ENCODE measurements at regions not wholly inside any gene's neighbourhood (a gene's known extent, or its start where the extent isn't known, plus 50 kb on each side); places are given as distances from the start of the nearest gene placed in this dataset.
"Not testable (repeated sequence)": the region's sequence is repeated elsewhere in the genome, so short reads cannot be mapped to it uniquely, and the experiment has no call there.

DNA sequence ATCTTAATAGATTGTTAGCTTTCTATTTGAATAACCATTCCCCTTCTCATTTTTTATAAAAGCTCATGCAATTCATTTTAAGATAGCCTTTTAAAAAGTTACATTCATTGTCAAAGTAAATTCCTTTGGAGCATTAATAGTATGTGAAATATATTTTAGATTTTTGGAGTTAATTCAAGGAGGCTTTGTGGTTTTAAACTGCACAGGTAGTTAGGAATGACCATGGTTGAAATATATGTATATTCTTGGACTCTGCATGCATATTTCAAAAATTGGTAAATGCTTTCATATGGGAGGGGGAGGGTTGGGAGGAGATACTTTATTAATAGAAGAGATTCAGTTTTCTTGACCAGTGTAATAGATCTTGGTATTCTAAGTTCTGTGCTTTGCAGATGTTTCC lies 244.4 kb upstream of the C2CD4B start:
- no peak for TF ChIP-seq ZNF274 (IDR thresholded peaks at IDR 0.05; ENCODE audit: low read depth, low read length)
- no peak overlapping the region for H3K4me3 ChIP-seq (ENCODE audit: low read length)

DNA sequence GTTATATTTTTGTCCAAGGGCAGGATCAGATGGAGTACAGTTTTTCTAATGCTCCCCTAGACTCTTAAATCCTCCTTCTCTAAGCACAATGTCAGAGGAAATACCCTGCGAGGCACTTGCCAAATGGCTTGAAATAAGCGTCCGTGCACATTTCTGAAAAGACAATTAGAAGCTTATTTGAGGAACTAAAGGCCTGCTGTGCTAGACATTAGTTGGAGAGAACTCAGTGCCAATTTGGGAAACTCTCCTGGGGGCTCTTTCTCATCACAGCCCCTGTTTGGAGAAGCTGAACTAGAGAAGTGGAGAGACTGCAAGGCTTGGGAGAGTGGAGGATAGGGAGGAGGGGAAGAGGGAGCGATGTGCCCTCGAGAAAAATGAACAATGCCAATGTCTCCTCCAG lies 247.6 kb upstream of the C2CD4B start:
- no peak overlapping the region for H3K4me3 ChIP-seq (ENCODE audit: low read length)
- no peak for TF ChIP-seq ZNF274 (IDR thresholded peaks at IDR 0.05; ENCODE audit: low read depth, low read length)

DNA sequence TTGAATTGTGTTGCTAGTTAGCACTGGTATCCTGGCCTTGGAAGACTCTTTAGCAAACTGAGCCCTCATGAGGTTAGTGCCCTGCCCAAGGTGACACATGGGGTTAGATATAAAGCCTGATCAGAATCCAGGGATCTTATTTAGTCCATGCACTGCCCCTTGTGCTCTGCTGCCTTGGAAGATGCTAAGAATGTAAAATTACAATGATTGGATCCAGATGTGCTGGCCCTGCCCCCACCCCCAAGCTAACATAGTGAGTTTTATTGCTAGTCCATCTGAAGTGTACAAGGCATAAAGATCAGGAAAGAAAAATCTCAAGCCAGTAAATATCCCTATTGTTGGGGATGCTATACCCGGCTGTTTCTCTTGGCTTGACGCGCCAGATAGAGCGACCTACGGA lies 248.1 kb upstream of the C2CD4B start:
- no peak overlapping the region for H3K4me3 ChIP-seq (ENCODE audit: low read length)
- TF ChIP-seq ZNF274 (IDR thresholded peaks at IDR 0.05; ENCODE audit: low read depth, low read length), result no peak

DNA sequence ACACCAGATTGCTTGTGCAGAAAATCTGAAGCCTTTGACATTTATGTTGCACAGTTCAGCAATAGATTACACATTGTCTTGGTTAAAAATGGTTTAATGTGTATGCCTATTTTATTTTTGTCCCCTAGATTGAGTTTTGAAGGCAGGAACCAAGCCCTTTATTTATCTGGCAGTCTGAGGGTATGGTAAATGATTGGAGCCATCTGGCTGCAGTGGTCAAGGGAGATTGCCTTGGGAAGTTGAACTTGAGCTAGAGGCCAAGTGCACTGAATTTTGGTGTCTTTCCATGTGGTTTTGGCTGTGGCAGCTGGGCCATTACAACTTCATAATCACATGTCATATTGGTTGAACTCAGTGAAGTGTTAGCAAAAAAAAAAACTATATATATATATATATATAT lies 248.7 kb upstream of the C2CD4B start:
- H3K4me3 ChIP-seq (ENCODE audit: low read length), result no peak overlapping the region
- TF ChIP-seq ZNF274 (IDR thresholded peaks at IDR 0.05; ENCODE audit: low read depth, low read length), result no peak

DNA sequence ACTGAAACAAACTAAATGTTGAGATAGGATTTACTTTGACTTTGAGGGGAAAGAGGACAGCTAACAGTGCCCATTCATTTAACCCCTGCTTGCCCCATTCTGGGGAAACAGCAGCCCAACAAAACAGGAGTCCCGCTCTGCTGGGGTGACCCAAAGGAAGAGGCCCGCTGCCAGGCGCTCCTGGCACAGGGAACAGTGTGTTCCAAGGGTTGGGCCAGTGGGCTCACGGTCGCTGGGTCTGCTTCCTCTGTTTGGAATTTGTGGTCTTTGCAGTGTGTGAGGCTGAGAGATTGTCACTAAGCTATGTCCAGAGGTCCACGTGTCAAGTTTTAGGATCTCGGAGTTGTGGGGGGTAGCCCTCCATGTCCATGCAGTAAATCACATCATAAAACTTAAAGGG lies 250.4 kb upstream of the C2CD4B start:
- no peak for TF ChIP-seq ZNF274 (IDR thresholded peaks at IDR 0.05; ENCODE audit: low read depth, low read length)
- no peak overlapping the region for H3K4me3 ChIP-seq (ENCODE audit: low read length)

DNA sequence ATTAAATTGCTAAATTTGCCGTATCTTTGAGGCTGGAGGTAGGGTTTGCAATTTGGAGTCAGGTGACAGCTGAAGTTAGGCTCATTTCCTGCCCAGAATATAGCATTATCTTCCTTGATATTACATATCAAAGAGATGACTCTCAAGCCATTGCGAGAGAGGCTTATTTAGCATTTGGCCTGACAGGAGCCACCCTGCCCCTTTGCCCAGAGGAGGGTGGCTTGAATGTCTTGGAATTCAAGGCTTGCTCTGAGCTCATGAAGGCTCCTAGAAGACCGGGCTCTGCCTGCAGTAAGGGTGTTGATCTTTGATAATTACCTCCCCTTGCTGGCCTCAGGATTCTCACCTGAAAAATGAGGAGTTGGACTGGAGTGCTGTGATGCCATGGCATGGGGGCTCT lies 251.4 kb upstream of the C2CD4B start:
- TF ChIP-seq ZNF274 (IDR thresholded peaks at IDR 0.05; ENCODE audit: low read depth, low read length), result no peak
- no peak overlapping the region for H3K4me3 ChIP-seq (ENCODE audit: low read length)

DNA sequence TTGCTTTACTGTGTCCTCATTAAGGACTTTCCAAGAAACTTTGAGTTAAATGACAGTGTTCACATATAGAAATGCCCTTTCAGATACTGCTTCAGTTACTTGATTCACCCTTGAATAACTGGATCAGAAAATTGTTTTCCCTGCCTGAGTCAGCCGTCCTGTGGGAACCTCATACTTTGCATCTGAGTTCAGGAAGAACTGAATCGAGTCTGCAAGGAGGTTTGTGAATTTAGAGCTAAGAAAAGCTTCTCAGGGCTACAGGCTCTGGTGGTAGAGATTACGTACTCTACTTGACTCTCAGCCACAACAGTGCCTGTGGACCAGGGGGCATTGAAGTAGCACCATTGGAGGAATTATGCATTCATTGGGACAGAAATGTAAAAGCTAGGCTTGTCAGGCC lies 252.4 kb upstream of the C2CD4B start:
- no peak for TF ChIP-seq ZNF274 (IDR thresholded peaks at IDR 0.05; ENCODE audit: low read depth, low read length)

DNA sequence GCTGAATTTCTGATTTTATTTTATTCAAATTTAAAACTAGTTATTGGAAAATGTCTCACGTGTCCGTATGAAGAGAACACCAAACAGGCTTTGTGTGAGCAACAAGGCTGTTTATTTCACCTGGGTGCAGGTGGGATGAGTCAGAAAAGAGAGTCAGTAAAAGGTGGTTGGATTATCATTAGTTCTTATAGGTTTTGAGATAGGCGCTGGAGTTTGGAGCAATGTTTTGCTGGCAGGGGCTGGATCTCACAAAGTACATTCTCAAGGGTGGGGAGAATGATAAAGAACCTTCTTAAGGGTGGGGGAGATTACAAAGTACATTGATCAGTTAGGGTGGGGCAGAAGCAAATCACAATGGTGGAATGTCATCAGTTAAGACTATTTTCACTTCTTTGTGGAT lies 253.4 kb upstream of the C2CD4B start:
- H3K4me3 ChIP-seq (ENCODE audit: low read length), result not testable (repeated sequence)

More for the DNA sequence above, 252.4 kb upstream of the C2CD4B start:
- no peak overlapping the region for H3K4me3 ChIP-seq (ENCODE audit: low read length)

DNA sequence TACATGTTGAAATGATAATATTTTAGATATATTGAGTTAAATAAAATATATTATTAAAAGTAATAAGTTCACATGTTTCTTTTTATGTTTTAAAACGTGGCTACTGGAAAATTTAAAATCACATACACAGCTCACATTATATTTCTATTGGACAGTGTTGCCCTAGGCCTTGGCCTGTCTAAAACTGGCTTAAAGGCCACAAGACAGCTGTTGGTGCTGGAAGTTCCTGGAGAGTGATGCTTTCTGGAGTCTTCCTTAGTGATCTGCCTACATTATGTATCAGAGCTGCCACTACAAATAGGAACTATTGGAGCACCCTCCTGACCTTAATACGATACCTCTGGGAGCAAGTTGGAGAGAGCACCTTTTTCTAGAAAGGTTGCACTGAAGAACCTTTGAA lies 254.1 kb upstream of the C2CD4B start:
- TF ChIP-seq ZNF274 (IDR thresholded peaks at IDR 0.05; ENCODE audit: low read depth, low read length), result no peak

DNA sequence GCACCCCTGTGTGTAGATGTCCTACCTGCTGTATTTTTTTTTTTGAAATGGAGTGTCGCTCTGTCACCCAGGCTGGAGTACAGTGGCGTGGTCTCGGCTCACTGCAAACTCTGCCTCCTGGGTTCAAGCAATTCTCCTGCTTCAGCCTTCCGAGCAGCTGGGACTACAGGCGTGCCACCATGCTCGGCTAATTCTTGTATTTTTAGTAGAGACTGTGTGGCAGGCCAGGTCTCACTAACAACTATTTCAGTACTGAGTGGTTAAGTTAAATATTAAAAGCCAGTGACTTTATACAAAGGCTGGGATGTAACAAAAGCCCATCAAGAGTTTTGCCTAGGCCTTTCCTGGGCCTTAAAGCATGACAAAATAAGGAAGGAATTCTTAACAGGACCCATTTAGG lies 255.3 kb upstream of the C2CD4B start:
- not testable (repeated sequence) for H3K4me3 ChIP-seq (ENCODE audit: low read length)

More for the DNA sequence above, 254.1 kb upstream of the C2CD4B start:
- no peak overlapping the region for H3K4me3 ChIP-seq (ENCODE audit: low read length)

DNA sequence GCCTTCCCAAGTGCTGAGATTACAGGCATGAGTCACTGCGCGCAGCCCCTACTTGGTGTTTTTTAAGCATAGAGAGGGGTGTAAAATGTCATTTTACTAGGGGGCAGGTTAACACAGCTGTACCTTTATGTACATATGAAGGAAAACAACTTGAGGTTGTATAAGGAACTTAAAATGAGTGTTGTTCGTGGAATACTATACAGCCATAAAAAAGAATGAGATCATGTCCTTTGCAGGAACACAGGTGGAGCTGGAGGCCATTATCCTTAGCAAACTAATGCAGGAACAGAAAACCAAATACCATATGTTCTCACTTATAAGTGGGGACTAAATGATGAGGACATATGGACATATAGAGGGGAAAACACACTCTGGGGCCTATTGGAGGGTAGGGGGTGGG lies 256.2 kb upstream of the C2CD4B start:
- no peak overlapping the region for H3K4me3 ChIP-seq (ENCODE audit: low read length)
- TF ChIP-seq ZNF274 (IDR thresholded peaks at IDR 0.05; ENCODE audit: low read depth, low read length), result no peak

DNA sequence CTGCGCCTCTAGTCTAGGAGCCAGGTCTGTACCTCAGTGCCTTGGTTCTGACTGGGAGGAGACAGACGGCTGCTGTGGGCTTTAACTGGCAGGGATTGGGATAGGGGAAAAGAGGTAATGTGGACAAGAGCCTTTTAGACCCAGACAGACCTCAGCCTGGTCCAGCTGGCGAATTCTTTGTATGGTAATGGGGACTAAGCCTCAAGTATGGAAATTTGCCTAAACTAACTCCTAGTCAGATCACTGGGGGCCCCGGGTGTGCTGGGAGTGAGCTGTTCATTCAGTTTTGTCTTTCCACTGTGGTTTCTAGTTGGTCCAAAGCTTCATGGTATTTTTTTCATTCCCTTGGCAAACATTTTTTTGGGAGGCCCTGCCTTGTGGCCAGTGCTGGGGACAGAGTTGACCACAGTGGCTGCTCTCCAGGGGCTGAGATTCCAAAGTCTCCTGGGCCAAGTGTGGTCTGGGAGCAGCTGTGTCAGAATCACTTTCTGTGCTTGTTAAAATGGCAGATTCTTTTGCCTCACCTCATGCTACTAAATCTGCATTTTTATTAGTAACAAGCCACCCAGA lies 261.4 kb upstream of the C2CD4B start:
- TF ChIP-seq ZNF274 (IDR thresholded peaks at IDR 0.05; ENCODE audit: low read depth, low read length), result no peak

DNA sequence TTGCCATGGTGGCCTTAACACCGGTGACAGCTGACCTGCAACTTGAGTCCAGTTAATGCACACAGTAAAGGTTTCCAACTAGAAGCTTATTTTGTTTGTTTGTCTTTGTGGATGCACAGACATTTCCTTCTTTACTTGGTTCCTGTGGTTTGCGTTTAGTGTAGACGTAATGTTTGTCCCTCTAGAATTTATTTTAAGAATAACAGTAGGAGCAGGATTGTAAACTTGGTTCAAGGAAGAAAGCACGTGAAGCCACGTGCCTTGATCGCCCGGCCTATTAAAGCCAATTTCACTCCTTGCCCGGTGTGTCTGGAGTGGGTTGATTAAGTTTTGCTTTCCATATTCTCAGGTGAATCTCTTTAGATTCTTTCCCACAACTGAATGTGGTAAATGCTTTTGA lies 263.2 kb upstream of the C2CD4B start:
- H3K4me3 ChIP-seq (ENCODE audit: low read length), result no peak overlapping the region

More for the DNA sequence above, 261.4 kb upstream of the C2CD4B start:
- no peak overlapping the region for H3K4me3 ChIP-seq (ENCODE audit: low read length)

DNA sequence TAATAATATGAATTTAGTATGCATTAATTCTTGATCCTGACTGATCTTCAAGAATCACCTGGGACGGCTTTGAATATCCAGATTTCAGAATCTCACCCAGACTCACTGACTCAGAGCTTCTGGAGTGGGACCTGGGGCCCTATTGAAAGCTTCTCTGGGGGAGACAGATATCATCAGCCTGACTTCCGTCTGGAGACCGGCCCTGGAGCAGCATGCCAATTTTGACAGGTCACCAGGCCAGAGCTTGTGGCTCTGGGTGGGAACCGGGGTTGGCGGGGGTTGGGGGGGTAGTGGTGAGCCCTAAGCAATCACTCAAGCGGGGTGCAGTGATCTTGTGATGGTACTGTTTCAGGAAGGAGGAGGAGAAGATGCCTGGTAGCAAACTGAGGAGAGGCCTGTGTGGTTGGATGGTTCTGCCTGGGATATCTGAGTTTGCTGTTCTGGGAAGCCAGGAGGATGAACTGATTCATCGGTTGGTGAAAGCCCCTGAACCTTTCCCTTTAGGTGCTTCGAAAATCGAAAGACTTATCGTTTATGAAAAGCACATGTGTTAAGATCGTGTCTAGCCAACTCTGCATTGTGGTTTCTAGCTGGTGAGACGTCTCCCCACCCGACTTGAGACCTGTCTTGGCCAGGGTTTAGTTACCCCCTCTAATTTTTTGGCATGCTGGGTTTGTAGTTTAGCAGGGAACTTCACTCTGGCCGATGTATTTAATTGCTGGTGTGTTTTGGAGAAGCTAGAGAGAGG lies 263.9 kb upstream of the C2CD4B start:
- TF ChIP-seq ZNF274 (IDR thresholded peaks at IDR 0.05; ENCODE audit: low read depth, low read length), result no peak

More for the DNA sequence above, 263.2 kb upstream of the C2CD4B start:
- no peak for TF ChIP-seq ZNF274 (IDR thresholded peaks at IDR 0.05; ENCODE audit: low read depth, low read length)

DNA sequence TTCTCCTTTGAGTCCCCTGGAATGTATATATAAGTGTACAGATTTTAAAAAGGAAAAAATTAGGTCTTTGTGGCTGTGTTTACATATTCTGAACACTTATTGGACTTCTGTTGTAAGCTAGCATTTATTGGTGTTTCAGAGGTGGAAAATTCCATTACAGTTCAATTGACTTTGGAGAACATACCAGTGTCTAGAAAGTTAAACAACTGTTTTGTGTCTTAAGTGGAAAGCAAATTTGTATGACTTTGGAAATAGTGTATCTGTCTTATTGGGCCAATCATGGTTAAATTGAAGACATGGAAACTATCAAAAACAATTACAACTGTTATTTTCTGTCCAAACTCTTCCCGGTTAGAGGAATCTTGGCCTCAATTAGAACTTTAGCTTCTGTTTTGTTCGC lies 265.0 kb upstream of the C2CD4B start:
- TF ChIP-seq ZNF274 (IDR thresholded peaks at IDR 0.05; ENCODE audit: low read depth, low read length), result no peak

More for the DNA sequence above, 263.9 kb upstream of the C2CD4B start:
- H3K4me3 ChIP-seq (ENCODE audit: low read length), result no peak overlapping the region

DNA sequence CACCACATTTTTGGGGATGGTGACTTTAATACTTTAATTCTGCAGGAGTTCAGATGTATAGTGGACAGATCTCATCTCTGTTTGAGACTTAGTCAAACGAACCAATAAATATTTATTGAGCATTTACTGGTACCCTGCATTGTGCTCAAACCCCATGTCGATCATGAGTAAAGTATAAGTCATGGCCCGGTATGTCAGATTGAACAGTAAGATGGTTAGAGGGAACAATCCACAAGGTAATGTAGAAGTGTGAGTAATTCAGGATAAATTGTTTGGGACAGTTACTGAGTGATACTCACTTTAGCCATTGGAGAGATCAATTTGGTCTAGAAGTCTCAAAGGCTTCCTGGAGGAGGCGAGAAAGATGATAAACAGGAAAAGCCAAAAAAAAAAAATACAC lies 265.5 kb upstream of the C2CD4B start:
- H3K4me3 ChIP-seq (ENCODE audit: low read length), result no peak overlapping the region
- TF ChIP-seq ZNF274 (IDR thresholded peaks at IDR 0.05; ENCODE audit: low read depth, low read length), result no peak

More for the DNA sequence above, 265.0 kb upstream of the C2CD4B start:
- H3K4me3 ChIP-seq (ENCODE audit: low read length), result no peak overlapping the region
